ENCODE measurements at regions not wholly inside any gene's neighbourhood (a gene's known extent, or its start where the extent isn't known, plus 50 kb on each side); places are given as distances from the start of the nearest gene placed in this dataset.

DNA sequence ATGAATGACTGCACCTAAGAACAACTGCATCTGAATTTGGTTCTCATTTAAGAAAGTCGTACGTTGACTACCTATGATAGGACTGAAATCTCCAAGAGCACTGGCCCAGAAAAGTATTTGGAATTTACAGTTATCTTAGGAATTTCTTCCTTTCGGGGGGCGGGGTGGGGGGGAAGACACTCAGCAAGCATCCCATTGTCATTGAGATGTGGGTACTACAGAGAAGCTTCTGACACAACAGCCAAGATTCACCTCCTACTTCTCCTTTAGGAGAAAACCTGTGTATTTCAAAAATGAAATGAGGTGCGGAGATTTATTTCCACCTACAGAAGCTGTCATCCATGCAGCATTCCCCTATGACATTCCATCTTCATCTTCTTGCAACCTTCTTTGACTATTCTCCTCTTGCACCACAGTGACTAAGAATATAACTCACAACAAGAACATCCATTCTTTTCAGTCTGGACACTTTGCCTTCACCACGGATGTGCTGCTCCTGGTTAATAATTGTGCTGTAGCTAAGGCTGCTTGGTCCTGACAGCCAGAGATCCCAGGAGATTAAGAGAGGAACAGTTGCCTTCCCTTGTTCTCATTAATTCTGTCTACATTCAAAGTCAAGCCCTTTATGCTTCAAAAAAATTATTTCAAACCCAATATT is 98.4 kb upstream of the FRMD4A start (continued):
- TF ChIP-seq, protein P1, sequence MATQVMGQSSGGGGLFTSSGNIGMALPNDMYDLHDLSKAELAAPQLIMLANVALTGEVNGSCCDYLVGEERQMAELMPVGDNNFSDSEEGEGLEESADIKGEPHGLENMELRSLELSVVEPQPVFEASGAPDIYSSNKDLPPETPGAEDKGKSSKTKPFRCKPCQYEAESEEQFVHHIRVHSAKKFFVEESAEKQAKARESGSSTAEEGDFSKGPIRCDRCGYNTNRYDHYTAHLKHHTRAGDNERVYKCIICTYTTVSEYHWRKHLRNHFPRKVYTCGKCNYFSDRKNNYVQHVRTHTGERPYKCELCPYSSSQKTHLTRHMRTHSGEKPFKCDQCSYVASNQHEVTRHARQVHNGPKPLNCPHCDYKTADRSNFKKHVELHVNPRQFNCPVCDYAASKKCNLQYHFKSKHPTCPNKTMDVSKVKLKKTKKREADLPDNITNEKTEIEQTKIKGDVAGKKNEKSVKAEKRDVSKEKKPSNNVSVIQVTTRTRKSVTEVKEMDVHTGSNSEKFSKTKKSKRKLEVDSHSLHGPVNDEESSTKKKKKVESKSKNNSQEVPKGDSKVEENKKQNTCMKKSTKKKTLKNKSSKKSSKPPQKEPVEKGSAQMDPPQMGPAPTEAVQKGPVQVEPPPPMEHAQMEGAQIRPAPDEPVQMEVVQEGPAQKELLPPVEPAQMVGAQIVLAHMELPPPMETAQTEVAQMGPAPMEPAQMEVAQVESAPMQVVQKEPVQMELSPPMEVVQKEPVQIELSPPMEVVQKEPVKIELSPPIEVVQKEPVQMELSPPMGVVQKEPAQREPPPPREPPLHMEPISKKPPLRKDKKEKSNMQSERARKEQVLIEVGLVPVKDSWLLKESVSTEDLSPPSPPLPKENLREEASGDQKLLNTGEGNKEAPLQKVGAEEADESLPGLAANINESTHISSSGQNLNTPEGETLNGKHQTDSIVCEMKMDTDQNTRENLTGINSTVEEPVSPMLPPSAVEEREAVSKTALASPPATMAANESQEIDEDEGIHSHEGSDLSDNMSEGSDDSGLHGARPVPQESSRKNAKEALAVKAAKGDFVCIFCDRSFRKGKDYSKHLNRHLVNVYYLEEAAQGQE (tag by site-specific recombination; IDR thresholded peaks at IDR 0.05) = no peak
- no peak for TF ChIP-seq ZNF600 (tag by site-specific recombination; IDR thresholded peaks at IDR 0.05)
- TF ChIP-seq, protein P2, sequence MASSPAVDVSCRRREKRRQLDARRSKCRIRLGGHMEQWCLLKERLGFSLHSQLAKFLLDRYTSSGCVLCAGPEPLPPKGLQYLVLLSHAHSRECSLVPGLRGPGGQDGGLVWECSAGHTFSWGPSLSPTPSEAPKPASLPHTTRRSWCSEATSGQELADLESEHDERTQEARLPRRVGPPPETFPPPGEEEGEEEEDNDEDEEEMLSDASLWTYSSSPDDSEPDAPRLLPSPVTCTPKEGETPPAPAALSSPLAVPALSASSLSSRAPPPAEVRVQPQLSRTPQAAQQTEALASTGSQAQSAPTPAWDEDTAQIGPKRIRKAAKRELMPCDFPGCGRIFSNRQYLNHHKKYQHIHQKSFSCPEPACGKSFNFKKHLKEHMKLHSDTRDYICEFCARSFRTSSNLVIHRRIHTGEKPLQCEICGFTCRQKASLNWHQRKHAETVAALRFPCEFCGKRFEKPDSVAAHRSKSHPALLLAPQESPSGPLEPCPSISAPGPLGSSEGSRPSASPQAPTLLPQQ (tag by site-specific recombination; IDR thresholded peaks at IDR 0.05) = no peak
- no peak for TF ChIP-seq ZNF239 (tag by site-specific recombination; IDR thresholded peaks at IDR 0.05)

DNA sequence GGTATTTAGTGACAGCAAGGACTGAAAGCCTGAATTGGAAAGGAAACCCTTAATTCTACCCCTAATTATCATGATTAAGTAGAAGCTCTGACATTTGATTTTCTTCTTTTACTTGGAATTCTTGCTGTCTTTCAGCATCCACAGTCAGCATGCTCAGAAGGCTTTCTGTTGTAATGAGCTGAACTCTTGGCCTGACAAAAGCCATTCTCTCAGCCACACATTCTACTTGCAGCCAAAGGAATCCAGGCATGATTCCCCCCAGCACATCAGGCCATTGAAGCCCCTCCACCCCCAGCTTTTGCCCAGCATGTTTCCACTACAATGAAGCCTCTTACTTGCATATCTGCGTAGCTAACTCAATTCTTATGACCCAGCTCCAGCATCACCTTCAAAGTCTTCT is 94.3 kb upstream of the FRMD4A start:
- TF ChIP-seq SALL2 (tag by site-specific recombination; IDR thresholded peaks at IDR 0.05; ENCODE audit: borderline replicate concordance) (no peak), ZNF366 (tag by site-specific recombination; conservative IDR thresholded peaks at IDR 0.05) (no peak)
- Histone ChIP-seq H3K9me3 (ENCODE audit: control insufficient read depth, insufficient read depth, low read depth, low read length) (no peaks in the 10 kb centered on the region), H3K4me1 (ENCODE audit: control insufficient read depth, insufficient read depth, low read length) (no peaks in the 10 kb centered on the region), H3K27ac (ENCODE audit: extremely low read depth, low read depth, low read length) (no peak overlapping the region), H3K4me3 (ENCODE audit: low read depth, low read length) (no peak overlapping the region), H3K36me3 (ENCODE audit: control insufficient read depth in 2 of 2, insufficient read depth in 1 of 2, low read length in 2 of 2) (no peaks in the 10 kb centered on the region)
- ChIA-PET CTCF (no interaction called here), POLR2A (interaction anchor here (0.8 kb wide), 1 partner anchor 28 kb away, joined by 11 read pairs; no protein-coding TSS in a partner anchor)

DNA sequence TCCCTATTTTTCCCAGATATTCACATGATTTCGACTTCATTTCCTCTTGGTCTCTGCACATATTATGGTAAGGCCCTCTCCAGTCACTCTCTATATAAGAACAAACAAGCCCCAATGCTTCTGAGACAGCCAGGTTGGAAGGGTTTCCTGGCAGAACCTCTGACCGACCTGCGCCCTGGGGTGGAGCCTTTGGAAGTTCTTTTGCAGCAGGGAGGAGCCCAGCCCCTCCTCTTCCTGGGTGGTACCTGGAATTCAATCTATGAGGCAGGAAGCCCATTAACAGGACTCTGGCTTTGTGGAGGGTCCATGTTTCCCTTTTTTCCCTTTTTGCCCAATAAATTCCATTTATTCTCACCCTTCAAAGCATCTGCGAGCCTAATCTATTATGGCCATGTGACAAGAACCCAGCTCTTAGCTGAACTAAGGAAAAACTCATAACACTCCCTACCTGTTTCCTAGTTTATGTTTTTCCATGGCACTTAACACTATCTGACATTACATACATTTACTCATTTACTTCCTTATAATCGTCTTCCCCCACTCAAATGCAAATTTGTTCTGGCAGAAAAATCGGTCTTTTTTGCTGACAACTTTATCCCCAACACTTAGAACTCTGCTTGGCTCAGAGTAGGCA is 92.5 kb upstream of the FRMD4A start:
- Histone ChIP-seq H3K27ac (ENCODE audit: extremely low read depth, low read depth, low read length) (no peak overlapping the region), H3K4me1 (ENCODE audit: control insufficient read depth, insufficient read depth, low read length) (no peaks in the 10 kb centered on the region), H3K9me3 (ENCODE audit: control insufficient read depth, insufficient read depth, low read depth, low read length) (no peaks in the 10 kb centered on the region), H3K4me3 (ENCODE audit: low read depth, low read length) (no peak overlapping the region), H3K36me3 (ENCODE audit: control insufficient read depth in 2 of 2, insufficient read depth in 1 of 2, low read length in 2 of 2) (no peaks in the 10 kb centered on the region)
- CTCF ChIA-PET = interaction anchor here (0.6 to 0.7 kb wide), 2 partner anchors 10 to 409 kb away, joined by 3 read pairs; no protein-coding TSS in a partner anchor
- POLR2A ChIA-PET = no interaction called here
- TF ChIP-seq ZFP3 (tag by site-specific recombination; IDR thresholded peaks at IDR 0.05; ENCODE audit: low read depth) (no peak), ZNF214 (tag by site-specific recombination; IDR thresholded peaks at IDR 0.05; ENCODE audit: borderline replicate concordance) (no peak), ZNF670 (tag by site-specific recombination; IDR thresholded peaks at IDR 0.05; ENCODE audit: low read depth) (no peak), YY1 (tag by site-specific recombination; IDR thresholded peaks at IDR 0.05) (no peak), ZNF473 (tag by site-specific recombination; IDR thresholded peaks at IDR 0.05) (no peak), ZNF121 (tag by site-specific recombination; IDR thresholded peaks at IDR 0.05) (no peak), ZNF132 (tag by site-specific recombination; IDR thresholded peaks at IDR 0.05; ENCODE audit: borderline replicate concordance) (no peak)
- TF ChIP-seq, protein P3, sequence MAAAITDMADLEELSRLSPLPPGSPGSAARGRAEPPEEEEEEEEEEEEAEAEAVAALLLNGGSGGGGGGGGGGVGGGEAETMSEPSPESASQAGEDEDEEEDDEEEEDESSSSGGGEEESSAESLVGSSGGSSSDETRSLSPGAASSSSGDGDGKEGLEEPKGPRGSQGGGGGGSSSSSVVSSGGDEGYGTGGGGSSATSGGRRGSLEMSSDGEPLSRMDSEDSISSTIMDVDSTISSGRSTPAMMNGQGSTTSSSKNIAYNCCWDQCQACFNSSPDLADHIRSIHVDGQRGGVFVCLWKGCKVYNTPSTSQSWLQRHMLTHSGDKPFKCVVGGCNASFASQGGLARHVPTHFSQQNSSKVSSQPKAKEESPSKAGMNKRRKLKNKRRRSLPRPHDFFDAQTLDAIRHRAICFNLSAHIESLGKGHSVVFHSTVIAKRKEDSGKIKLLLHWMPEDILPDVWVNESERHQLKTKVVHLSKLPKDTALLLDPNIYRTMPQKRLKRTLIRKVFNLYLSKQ (tag by site-specific recombination; IDR thresholded peaks at IDR 0.05; ENCODE audit: borderline replicate concordance) = no peak
- TF ChIP-seq, protein P4, sequence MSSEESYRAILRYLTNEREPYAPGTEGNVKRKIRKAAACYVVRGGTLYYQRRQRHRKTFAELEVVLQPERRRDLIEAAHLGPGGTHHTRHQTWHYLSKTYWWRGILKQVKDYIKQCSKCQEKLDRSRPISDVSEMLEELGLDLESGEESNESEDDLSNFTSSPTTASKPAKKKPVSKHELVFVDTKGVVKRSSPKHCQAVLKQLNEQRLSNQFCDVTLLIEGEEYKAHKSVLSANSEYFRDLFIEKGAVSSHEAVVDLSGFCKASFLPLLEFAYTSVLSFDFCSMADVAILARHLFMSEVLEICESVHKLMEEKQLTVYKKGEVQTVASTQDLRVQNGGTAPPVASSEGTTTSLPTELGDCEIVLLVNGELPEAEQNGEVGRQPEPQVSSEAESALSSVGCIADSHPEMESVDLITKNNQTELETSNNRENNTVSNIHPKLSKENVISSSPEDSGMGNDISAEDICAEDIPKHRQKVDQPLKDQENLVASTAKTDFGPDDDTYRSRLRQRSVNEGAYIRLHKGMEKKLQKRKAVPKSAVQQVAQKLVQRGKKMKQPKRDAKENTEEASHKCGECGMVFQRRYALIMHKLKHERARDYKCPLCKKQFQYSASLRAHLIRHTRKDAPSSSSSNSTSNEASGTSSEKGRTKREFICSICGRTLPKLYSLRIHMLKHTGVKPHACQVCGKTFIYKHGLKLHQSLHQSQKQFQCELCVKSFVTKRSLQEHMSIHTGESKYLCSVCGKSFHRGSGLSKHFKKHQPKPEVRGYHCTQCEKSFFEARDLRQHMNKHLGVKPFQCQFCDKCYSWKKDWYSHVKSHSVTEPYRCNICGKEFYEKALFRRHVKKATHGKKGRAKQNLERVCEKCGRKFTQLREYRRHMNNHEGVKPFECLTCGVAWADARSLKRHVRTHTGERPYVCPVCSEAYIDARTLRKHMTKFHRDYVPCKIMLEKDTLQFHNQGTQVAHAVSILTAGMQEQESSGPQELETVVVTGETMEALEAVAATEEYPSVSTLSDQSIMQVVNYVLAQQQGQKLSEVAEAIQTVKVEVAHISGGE (tag by site-specific recombination; conservative IDR thresholded peaks at IDR 0.05; ENCODE audit: low read depth) = no peak
- TF ChIP-seq, protein P5, sequence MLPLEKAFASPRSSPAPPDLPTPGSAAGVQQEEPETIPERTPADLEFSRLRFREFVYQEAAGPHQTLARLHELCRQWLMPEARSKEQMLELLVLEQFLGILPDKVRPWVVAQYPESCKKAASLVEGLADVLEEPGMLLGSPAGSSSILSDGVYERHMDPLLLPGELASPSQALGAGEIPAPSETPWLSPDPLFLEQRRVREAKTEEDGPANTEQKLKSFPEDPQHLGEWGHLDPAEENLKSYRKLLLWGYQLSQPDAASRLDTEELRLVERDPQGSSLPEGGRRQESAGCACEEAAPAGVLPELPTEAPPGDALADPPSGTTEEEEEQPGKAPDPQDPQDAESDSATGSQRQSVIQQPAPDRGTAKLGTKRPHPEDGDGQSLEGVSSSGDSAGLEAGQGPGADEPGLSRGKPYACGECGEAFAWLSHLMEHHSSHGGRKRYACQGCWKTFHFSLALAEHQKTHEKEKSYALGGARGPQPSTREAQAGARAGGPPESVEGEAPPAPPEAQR (tag by site-specific recombination; IDR thresholded peaks at IDR 0.05) = no peak
